Right lobe of liver (tissue), 6 donors: ENCODE measurements at regions not wholly inside any gene's neighbourhood (a gene's known extent, or its start where the extent isn't known, plus 50 kb on each side); places are given as distances from the start of the nearest gene placed in this dataset.
A peak's percentile ranks its signal among the peaks of the same experiment; 100 is the strongest.

Source experiments
- ATAC-seq, 4 donors: fragments of 200-7000 bp; cut with Tn5 transposase; one replicate each; pipeline ENCODE4 v1.9.1; 2020; ENCODE audit warnings: mild to moderate bottlenecking in 4 of 4, moderate library complexity in 4 of 4
- DNase-seq, 3 donors: peaks; one replicate each; pipeline ENCODE4 v3.0.0-alpha.2; 2020
- H3K27ac ChIP-seq, 3 donors: fragments of 200-600 bp; one replicate each; pipeline ENCODE4 v1.8.0; 2022
- H3K27me3 ChIP-seq, 2 donors: fragments of 200-600 bp; one replicate each; pipeline ENCODE4 v1.8.0; 2022
- H3K36me3 ChIP-seq, 4 donors: fragments of 200-600 bp; sonication (generic) in 1 of 4; one replicate each; pipeline versions ENCODE4 v1.5.1 to v1.8.0; 2017 to 2022; ENCODE audit warnings: control low read depth in 1 of 4
- H3K4me1 ChIP-seq, 4 donors: fragments of 200-600 bp; sonication (generic) in 1 of 4; one replicate each; pipeline versions ENCODE4 v1.5.1 to v1.8.0; 2017 to 2022; ENCODE audit warnings: control low read depth in 1 of 4
- H3K4me3 ChIP-seq, 3 donors: fragments of 200-600 bp; one replicate each; pipeline ENCODE4 v1.8.0; 2022
- H3K9me3 ChIP-seq, 4 donors: fragments of 200-600 bp; sonication (generic) in 1 of 4; one replicate each; pipeline versions ENCODE4 v1.5.1 to v1.8.0; 2017 to 2022; ENCODE audit warnings: control low read depth in 1 of 4
- POLR2A ChIP-seq: fragments of 450-650 bp; IDR thresholded peaks from one replicate; pipeline ENCODE4 v1.6.1; 2017; ENCODE audit warnings: antibody characterized with exemption, mild to moderate bottlenecking
- whole genome bisulfite sequencing: methylation state at CpG from one replicate; pipeline ENCODE4 v1.1.6; 2018; ENCODE audit warnings: low coverage, low lambda C conversion rate; ENCODE audit not compliant: insufficient coverage; ENCODE audit errors: missing lambda C conversion rate; 5-methylcytosine and 5-hydroxymethylcytosine counted together
- intact Hi-C, 2 donors: fragments of 100-400 bp; cut with DNase I; formaldehyde crosslinking; loops; one replicate each; pipeline versions ENCODE4 v1.11.2 to v1.14.1; 2022
- TF ChIP-seq, protein P1 (sequence below), 4 donors: fragments of 200-600 bp in 3 of 4; fragments of 450-650 bp in 1 of 4; IDR thresholded peaks; one replicate each; pipeline versions ENCODE4 v1.5.1 to v1.8.0; 2016 to 2022; ENCODE audit warnings: antibody characterized with exemption in 4 of 4, mild to moderate bottlenecking in 2 of 4
- donor health status: DM: no; HTN: yes; CAD: no.
- donor health status: DM: no; HTN: no; CAD: no.
- donor health status: DM: no; HTN: no; CAD: no.
- donor health status: DM: no; HTN: yes; CAD: no.
- donor health status: DM: no; HTN: yes; CAD: no.

DNA sequence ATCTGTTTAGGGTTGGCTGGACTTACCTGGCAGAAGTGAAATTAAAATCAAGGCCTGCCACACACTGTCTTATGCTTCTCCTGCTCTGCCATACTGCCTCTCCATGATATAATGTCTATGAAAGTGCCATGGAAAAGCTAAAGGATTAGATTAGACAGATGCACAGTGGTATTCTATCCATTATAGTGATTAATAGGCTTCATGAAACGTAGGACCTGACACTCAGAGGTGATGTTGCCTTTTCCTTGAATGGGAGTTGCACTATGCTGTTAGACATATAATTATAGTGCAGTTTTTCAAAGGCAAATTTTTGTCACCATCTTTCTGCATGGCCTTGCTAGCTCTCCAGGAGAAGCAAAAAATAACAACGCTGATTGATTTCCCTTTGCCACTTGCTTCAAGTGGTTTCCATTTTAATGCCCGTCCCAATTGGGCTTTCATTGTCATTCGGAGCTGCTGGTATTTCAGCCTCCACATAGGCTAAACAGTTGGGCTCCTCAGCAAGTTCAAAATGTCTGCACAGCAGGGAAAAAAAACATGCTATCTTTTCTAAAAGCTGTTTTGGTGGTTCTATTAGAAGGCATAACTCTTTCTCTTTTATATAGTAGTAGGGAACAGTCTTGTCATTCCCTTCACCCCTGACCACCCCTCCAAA lies 502.8 kb upstream of the GOT2 start:
- 66% methylated on average over 4 of the region's 4 CpGs for WGBS
- H3K9me3 ChIP-seq = no peaks in the 10 kb centered on the region
- no peak overlapping the region for H3K27ac ChIP-seq
- intact Hi-C loops = no loop called here
- ATAC-seq (peak in 1 of 4 donors; percentile 59), DNase-seq (no peak)
- TF ChIP-seq, protein P1, sequence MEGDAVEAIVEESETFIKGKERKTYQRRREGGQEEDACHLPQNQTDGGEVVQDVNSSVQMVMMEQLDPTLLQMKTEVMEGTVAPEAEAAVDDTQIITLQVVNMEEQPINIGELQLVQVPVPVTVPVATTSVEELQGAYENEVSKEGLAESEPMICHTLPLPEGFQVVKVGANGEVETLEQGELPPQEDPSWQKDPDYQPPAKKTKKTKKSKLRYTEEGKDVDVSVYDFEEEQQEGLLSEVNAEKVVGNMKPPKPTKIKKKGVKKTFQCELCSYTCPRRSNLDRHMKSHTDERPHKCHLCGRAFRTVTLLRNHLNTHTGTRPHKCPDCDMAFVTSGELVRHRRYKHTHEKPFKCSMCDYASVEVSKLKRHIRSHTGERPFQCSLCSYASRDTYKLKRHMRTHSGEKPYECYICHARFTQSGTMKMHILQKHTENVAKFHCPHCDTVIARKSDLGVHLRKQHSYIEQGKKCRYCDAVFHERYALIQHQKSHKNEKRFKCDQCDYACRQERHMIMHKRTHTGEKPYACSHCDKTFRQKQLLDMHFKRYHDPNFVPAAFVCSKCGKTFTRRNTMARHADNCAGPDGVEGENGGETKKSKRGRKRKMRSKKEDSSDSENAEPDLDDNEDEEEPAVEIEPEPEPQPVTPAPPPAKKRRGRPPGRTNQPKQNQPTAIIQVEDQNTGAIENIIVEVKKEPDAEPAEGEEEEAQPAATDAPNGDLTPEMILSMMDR (IDR thresholded peaks at IDR 0.05) = no peak
- TF ChIP-seq POLR2A = no peak
- H3K36me3 ChIP-seq = no peaks in the 10 kb centered on the region
- no peak overlapping the region for H3K4me3 ChIP-seq
- H3K4me1 ChIP-seq = no peaks in the 10 kb centered on the region
- H3K27me3 ChIP-seq = no peaks in the 10 kb centered on the region

DNA sequence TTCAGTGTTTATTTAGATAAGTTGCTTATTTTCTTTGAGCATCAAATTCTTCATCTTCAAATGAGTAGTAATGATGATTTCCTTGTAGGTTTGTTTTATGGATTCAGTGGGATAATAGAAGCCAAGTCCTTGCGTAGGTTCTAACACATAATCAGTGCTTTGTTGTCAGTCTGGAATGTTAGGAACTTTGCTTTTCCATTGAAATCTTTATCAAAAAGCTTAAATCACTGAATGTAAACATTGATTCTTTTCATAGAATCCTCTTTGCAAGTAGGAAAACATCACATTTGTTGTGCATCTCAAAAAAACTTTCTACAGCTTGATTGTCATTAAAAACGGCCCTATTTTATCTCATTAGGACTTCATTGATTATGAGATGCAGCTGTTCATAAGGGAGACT lies 490.3 kb upstream of the GOT2 start:
- ATAC-seq = no peak

DNA sequence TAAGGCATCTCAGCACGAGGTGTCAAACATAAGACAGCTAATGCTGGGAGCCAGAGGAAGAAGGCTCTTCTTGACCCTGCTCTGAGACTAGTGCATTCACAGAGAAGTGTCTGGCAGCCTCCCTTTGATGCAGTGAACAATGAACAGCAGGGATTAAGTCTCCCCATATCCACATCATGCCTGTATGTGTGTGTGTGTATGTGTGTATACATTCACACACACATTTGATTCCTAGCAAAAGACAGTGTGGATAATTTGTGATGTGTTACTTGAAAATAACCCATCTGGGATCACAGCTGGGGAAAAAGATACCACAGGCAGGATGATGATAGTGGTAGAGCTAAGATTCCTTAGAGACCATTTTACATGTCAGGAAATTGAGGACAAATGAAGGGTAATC lies 485.9 kb upstream of the GOT2 start:
- H3K4me1 ChIP-seq = peaks cover 0 to 13% (median 0%) of the 10 kb centered on the region in 4 donors
- ATAC-seq (no peak), DNase-seq (no peak)
- intact Hi-C loops = no loop called here
- no peak overlapping the region for H3K4me3 ChIP-seq
- TF ChIP-seq, protein P1 (IDR thresholded peaks at IDR 0.05) = no peak
- no peak for TF ChIP-seq POLR2A
- 50% methylated on average over 1 of the region's 1 CpG for WGBS
- H3K27ac ChIP-seq = no peak overlapping the region
- H3K36me3 ChIP-seq = no peaks in the 10 kb centered on the region
- no peaks in the 10 kb centered on the region for H3K9me3 ChIP-seq
- H3K27me3 ChIP-seq = no peaks in the 10 kb centered on the region

More for the DNA sequence above, 490.3 kb upstream of the GOT2 start:
- Histone ChIP-seq H3K27me3 (no peaks in the 10 kb centered on the region), H3K4me3 (no peak overlapping the region), H3K9me3 (no peaks in the 10 kb centered on the region), H3K27ac (no peak overlapping the region), H3K36me3 (no peaks in the 10 kb centered on the region), H3K4me1 (peaks cover 0 to 13% (median 0%) of the 10 kb centered on the region in 4 donors)
- TF ChIP-seq POLR2A = no peak
- intact Hi-C loops = no loop called here
- no peak for DNase-seq
- 23% methylated on average over 2 of the region's 2 CpGs for WGBS

DNA sequence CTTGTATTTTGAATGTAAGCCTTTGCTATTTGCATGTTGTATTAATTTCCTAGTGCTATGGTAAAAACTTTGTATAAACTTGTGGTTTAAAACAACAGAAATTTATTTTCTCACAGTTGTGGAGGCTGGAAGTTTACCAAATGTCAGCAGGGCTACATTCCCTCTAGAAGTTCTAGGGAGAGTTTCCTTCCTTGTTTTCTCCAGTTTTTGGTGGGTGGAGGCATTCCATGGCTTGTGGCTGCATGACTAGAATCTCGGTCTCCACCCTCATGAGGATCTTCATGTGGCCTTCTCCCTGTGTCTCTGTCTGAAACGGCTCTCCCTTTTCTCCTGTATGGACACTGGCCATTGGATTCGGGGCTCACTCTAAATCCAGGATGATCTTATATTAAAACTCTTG lies 482.2 kb upstream of the GOT2 start:
- no peak for DNase-seq
- no peaks in the 10 kb centered on the region for H3K36me3 ChIP-seq
- peaks cover 0 to 14% (median 0%) of the 10 kb centered on the region in 4 donors for H3K4me1 ChIP-seq
- H3K4me3 ChIP-seq = no peak overlapping the region
- no peaks in the 10 kb centered on the region for H3K27me3 ChIP-seq
- 91% methylated on average over 3 of the region's 3 CpGs for WGBS
- intact Hi-C loops = no loop called here
- H3K9me3 ChIP-seq = no peaks in the 10 kb centered on the region
- no peak for ATAC-seq
- no peak overlapping the region for H3K27ac ChIP-seq
- TF ChIP-seq, protein P1 (IDR thresholded peaks at IDR 0.05) = no peak
- TF ChIP-seq POLR2A = no peak

DNA sequence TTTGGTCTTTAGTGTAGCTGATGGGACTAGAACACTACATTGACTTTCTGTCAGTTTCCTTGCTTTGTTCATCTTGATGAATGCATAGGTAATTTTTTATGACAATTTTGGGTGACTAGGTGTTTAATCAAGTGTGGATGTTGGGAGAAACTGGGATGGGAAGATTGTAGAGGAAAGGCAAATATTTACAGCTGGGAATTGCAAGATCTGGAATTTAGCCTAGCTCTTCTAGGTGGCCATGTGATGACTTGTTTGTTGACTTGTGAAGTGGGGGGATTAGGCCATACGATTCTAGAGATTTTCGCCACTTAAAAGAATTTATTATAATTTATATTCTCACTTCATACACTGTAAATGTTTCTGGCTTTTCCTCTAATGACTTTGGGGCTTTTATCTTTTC lies 480.3 kb upstream of the GOT2 start:
- no peak for TF ChIP-seq POLR2A
- TF ChIP-seq, protein P1 (IDR thresholded peaks at IDR 0.05) = no peak
- peak in 3 of 4 donors; percentile 55 to 65 (median 63) for ATAC-seq
- peak overlapping the region in 2 of 3 donors; percentile 16 to 70 for H3K27ac ChIP-seq
- H3K4me3 ChIP-seq = no peak overlapping the region
- H3K27me3 ChIP-seq = no peaks in the 10 kb centered on the region
- H3K9me3 ChIP-seq = no peaks in the 10 kb centered on the region
- intact Hi-C loops = no loop called here
- DNase-seq = no peak
- 3% methylated on average over 2 of the region's 2 CpGs for WGBS
- H3K36me3 ChIP-seq = no peaks in the 10 kb centered on the region
- peaks cover 0 to 22% (median 2%) of the 10 kb centered on the region in 4 donors for H3K4me1 ChIP-seq
